ENCODE measurements at regions not wholly inside any gene's neighbourhood (a gene's known extent, or its start where the extent isn't known, plus 50 kb on each side); places are given as distances from the start of the nearest gene placed in this dataset.

DNA sequence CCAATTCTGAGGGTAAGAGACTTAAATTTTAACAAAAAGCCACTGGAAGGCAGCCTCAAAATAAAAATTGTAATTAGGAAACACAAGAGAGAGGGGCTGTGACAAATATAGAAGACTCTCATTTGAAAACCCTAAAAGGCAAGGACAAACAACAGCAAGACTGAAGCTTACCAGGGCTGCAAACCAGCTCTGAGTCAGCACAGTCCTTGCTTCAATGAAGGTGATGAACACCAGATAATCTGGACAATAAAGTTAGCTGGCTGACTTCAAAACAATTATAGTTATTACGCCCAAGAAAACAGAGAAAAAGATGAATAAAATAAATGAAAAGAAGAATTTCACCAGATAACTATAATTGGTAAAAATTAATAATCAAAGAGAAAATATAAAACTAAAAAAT is 149.3 kb upstream of the NSMCE3 start:
- Histone ChIP-seq H3K27me3 (ENCODE audit: control insufficient read depth in 1 of 2, insufficient read depth in 2 of 2, low read length in 2 of 2) (no peaks in the 10 kb centered on the region), H3K27ac (ENCODE audit: low read depth in 2 of 2, low read length in 1 of 2) (no peak overlapping the region), H3K4me3 (ENCODE audit: low read depth in 1 of 2, low read length in 2 of 2) (no peak overlapping the region), H3K36me3 (ENCODE audit: control insufficient read depth in 2 of 2, insufficient read depth in 2 of 2, low read length in 1 of 2) (no peaks in the 10 kb centered on the region), H3K4me1 (ENCODE audit: control insufficient read depth in 2 of 2, insufficient read depth in 2 of 2, low read length in 1 of 2) (no peaks in the 10 kb centered on the region), H3K9me3 (ENCODE audit: control insufficient read depth in 2 of 2, insufficient read depth in 1 of 2, low read depth in 1 of 2, low read length in 1 of 2) (no peaks in the 10 kb centered on the region)
- 89 to 98% methylated on average over 1 of the region's 1 CpG for WGBS, 2 donors

DNA sequence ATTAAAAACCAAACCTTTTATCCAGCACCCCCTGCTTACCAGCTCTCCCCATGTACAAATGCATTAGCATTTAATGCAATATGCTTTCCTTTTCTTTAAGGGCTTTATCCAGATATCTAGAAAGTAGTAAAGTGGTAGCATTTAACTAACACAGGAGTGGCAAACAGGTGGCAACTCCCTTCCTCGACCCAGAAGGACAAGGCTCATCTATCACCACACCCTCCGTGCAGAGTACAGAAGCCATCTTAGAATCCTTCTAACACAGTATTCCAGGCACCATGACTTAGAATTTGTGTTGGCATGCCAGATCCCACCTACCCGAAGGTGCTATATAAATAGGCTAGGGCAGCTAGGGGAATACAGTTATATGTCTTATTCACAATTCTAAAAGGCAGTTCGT is 148.6 kb upstream of the NSMCE3 start:
- H3K36me3 ChIP-seq (ENCODE audit: control insufficient read depth in 2 of 2, insufficient read depth in 2 of 2, low read length in 1 of 2) = no peaks in the 10 kb centered on the region
- no peaks in the 10 kb centered on the region for H3K27me3 ChIP-seq (ENCODE audit: control insufficient read depth in 1 of 2, insufficient read depth in 2 of 2, low read length in 2 of 2)
- no peak overlapping the region for H3K4me3 ChIP-seq (ENCODE audit: low read depth in 1 of 2, low read length in 2 of 2)
- no peak overlapping the region for H3K27ac ChIP-seq (ENCODE audit: low read depth in 2 of 2, low read length in 1 of 2)
- no peaks in the 10 kb centered on the region for H3K9me3 ChIP-seq (ENCODE audit: control insufficient read depth in 2 of 2, insufficient read depth in 1 of 2, low read depth in 1 of 2, low read length in 1 of 2)
- WGBS, 2 donors = 85 to 86% methylated on average over 4 of the region's 4 CpGs
- H3K4me1 ChIP-seq (ENCODE audit: control insufficient read depth in 2 of 2, insufficient read depth in 2 of 2, low read length in 1 of 2) = no peaks in the 10 kb centered on the region

DNA sequence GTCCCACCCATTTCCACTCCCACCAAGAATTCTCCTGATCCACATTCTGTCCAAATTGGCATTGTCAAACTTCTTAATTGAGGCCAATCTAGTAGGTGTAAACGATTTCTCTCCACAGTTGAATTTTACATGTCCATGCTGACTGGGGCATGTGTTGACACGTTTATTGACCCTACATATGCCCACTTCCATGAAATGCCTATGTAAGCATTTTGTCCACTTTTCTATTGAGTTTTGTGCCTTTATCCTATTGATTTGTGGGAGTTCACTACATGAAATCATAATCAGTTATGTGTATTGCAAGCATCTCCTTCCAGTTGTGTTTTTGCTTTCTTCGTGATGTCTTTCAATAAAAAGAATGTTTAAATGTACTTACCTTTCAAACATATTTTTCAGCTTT is 141.7 kb upstream of the NSMCE3 start:
- Histone ChIP-seq H3K4me1 (ENCODE audit: control insufficient read depth in 2 of 2, insufficient read depth in 2 of 2, low read length in 1 of 2) (no peaks in the 10 kb centered on the region), H3K4me3 (ENCODE audit: low read depth in 1 of 2, low read length in 2 of 2) (no peak overlapping the region), H3K27me3 (ENCODE audit: control insufficient read depth in 1 of 2, insufficient read depth in 2 of 2, low read length in 2 of 2) (no peaks in the 10 kb centered on the region), H3K36me3 (ENCODE audit: control insufficient read depth in 2 of 2, insufficient read depth in 2 of 2, low read length in 1 of 2) (no peaks in the 10 kb centered on the region), H3K27ac (ENCODE audit: low read depth in 2 of 2, low read length in 1 of 2) (no peak overlapping the region), H3K9me3 (ENCODE audit: control insufficient read depth in 2 of 2, insufficient read depth in 1 of 2, low read depth in 1 of 2, low read length in 1 of 2) (no peaks in the 10 kb centered on the region)
- WGBS, 2 donors = 75 to 77% methylated on average over 3 of the region's 3 CpGs

DNA sequence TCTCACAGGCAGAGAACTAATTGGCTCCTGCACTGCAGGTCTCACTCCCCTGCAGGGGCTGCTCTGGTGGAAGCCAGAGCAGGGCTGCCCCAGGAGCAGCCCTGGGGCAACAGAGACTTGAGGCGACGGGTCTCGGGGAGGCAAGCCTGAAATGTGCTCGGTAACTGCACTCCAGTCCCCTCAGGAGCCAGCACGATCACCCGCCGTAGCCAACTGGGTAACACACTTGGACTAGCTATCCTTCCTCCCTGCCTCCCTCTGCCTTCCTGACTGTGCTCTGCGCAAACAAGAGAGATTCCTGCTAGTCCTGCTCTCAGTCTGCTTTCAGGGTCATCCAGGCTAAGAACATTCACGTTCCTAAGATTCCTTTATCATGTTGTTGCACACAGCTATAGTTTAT is 140.7 kb upstream of the NSMCE3 start:
- Histone ChIP-seq H3K4me3 (ENCODE audit: low read depth in 1 of 2, low read length in 2 of 2) (no peak overlapping the region), H3K27ac (ENCODE audit: low read depth in 2 of 2, low read length in 1 of 2) (no peak overlapping the region), H3K4me1 (ENCODE audit: control insufficient read depth in 2 of 2, insufficient read depth in 2 of 2, low read length in 1 of 2) (no peaks in the 10 kb centered on the region), H3K36me3 (ENCODE audit: control insufficient read depth in 2 of 2, insufficient read depth in 2 of 2, low read length in 1 of 2) (no peaks in the 10 kb centered on the region), H3K9me3 (ENCODE audit: control insufficient read depth in 2 of 2, insufficient read depth in 1 of 2, low read depth in 1 of 2, low read length in 1 of 2) (no peaks in the 10 kb centered on the region), H3K27me3 (ENCODE audit: control insufficient read depth in 1 of 2, insufficient read depth in 2 of 2, low read length in 2 of 2) (no peaks in the 10 kb centered on the region)
- 52 to 54% methylated on average over 9 of the region's 9 CpGs for WGBS, 2 donors

DNA sequence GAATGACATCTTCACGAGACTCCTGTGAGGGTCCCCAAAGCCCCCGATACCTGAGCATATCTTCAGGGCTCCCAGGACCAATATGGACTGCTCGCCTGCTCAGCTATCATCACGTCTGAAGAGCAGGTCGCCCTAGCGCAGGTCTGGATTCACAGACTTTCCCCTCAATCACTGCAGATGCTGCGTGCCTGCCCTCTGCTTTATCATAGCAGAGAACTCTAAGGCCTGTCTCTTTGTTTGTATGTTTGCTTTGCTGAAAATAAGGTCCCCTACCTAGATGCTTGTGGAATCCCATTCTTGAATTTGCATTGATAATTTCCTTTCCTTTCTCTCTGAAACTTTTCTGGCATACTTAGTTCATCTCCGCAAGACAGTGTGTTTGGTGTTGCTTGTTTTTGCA is 140.3 kb upstream of the NSMCE3 start:
- no peaks in the 10 kb centered on the region for H3K4me1 ChIP-seq (ENCODE audit: control insufficient read depth in 2 of 2, insufficient read depth in 2 of 2, low read length in 1 of 2)
- H3K36me3 ChIP-seq (ENCODE audit: control insufficient read depth in 2 of 2, insufficient read depth in 2 of 2, low read length in 1 of 2) = no peaks in the 10 kb centered on the region
- no peak overlapping the region for H3K27ac ChIP-seq (ENCODE audit: low read depth in 2 of 2, low read length in 1 of 2)
- H3K4me3 ChIP-seq (ENCODE audit: low read depth in 1 of 2, low read length in 2 of 2) = no peak overlapping the region
- no peaks in the 10 kb centered on the region for H3K9me3 ChIP-seq (ENCODE audit: control insufficient read depth in 2 of 2, insufficient read depth in 1 of 2, low read depth in 1 of 2, low read length in 1 of 2)
- WGBS, 2 donors = 71 to 73% methylated on average over 8 of the region's 8 CpGs
- no peaks in the 10 kb centered on the region for H3K27me3 ChIP-seq (ENCODE audit: control insufficient read depth in 1 of 2, insufficient read depth in 2 of 2, low read length in 2 of 2)

DNA sequence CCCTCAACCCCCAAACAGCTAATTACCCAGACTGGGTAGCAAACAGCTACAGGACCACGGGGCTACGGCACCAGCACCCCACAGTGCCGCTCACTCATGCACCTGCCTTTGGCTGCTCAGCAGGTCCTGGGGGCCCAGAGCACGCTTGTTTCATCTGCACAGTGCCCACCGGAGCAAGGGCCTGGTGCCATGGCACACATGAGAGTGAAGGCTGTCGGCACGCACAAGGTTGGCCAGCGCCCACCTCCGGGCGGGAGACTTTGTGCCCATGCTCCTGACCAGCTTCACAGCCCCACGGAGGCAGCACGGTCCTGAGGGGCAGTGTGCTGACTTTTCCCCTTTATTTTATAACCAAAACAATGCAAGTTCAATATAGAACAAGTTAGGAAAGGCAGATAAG is 135.9 kb upstream of the NSMCE3 start:
- no peak overlapping the region for H3K27ac ChIP-seq (ENCODE audit: low read depth in 2 of 2, low read length in 1 of 2)
- 84 to 88% methylated on average over 12 of the region's 12 CpGs for WGBS, 2 donors
- no peaks in the 10 kb centered on the region for H3K36me3 ChIP-seq (ENCODE audit: control insufficient read depth in 2 of 2, insufficient read depth in 2 of 2, low read length in 1 of 2)
- H3K4me1 ChIP-seq (ENCODE audit: control insufficient read depth in 2 of 2, insufficient read depth in 2 of 2, low read length in 1 of 2) = no peaks in the 10 kb centered on the region
- no peaks in the 10 kb centered on the region for H3K27me3 ChIP-seq (ENCODE audit: control insufficient read depth in 1 of 2, insufficient read depth in 2 of 2, low read length in 2 of 2)
- no peaks in the 10 kb centered on the region for H3K9me3 ChIP-seq (ENCODE audit: control insufficient read depth in 2 of 2, insufficient read depth in 1 of 2, low read depth in 1 of 2, low read length in 1 of 2)
- no peak overlapping the region for H3K4me3 ChIP-seq (ENCODE audit: low read depth in 1 of 2, low read length in 2 of 2)

DNA sequence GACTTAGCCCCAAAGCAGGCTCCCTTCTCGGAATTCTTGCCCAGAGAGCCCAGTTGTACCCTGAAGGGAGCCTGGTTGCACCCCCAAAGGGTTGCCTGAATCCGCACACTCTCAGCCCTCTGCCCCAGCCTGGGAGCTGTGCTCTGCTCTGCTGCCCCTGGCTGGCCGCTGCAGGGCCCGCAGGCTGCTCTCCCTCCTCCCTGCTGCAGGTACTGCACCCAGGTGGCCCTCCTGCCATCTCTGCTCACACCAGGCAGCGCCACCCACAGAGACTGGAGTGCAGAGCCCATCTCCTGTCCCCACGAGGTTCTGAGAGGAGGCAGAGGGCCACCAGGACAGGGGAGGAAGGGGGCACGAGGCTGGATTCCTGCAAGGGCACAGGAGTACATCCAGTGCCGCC is 134.2 kb upstream of the NSMCE3 start:
- Histone ChIP-seq H3K4me3 (ENCODE audit: low read depth in 1 of 2, low read length in 2 of 2) (no peak overlapping the region), H3K36me3 (ENCODE audit: control insufficient read depth in 2 of 2, insufficient read depth in 2 of 2, low read length in 1 of 2) (no peaks in the 10 kb centered on the region), H3K9me3 (ENCODE audit: control insufficient read depth in 2 of 2, insufficient read depth in 1 of 2, low read depth in 1 of 2, low read length in 1 of 2) (no peaks in the 10 kb centered on the region), H3K4me1 (ENCODE audit: control insufficient read depth in 2 of 2, insufficient read depth in 2 of 2, low read length in 1 of 2) (no peaks in the 10 kb centered on the region), H3K27ac (ENCODE audit: low read depth in 2 of 2, low read length in 1 of 2) (no peak overlapping the region), H3K27me3 (ENCODE audit: control insufficient read depth in 1 of 2, insufficient read depth in 2 of 2, low read length in 2 of 2) (no peaks in the 10 kb centered on the region)
- 47 to 53% methylated on average over 8 of the region's 8 CpGs for WGBS, 2 donors

DNA sequence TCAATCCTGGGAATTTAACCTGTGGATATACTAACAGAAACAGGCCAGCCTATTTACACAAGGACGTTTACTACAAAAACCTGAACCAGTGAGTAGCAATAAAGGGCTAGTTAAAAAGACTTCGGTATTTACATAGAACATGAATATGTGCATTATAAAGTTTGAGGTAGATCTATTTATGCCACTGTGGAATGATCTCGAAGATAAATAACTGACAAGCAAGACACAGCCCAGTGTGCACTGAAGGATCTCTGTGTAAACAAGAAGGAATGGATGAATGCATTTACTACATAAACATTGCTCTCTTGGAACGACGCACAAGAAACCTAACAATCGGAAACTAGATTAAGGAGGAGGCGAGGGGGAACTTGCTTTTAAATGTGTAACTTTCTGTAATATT is 132.0 kb upstream of the NSMCE3 start:
- Histone ChIP-seq H3K4me1 (ENCODE audit: control insufficient read depth in 2 of 2, insufficient read depth in 2 of 2, low read length in 1 of 2) (no peaks in the 10 kb centered on the region), H3K27me3 (ENCODE audit: control insufficient read depth in 1 of 2, insufficient read depth in 2 of 2, low read length in 2 of 2) (no peaks in the 10 kb centered on the region), H3K9me3 (ENCODE audit: control insufficient read depth in 2 of 2, insufficient read depth in 1 of 2, low read depth in 1 of 2, low read length in 1 of 2) (no peaks in the 10 kb centered on the region), H3K4me3 (ENCODE audit: low read depth in 1 of 2, low read length in 2 of 2) (no peak overlapping the region), H3K27ac (ENCODE audit: low read depth in 2 of 2, low read length in 1 of 2) (no peak overlapping the region), H3K36me3 (ENCODE audit: control insufficient read depth in 2 of 2, insufficient read depth in 2 of 2, low read length in 1 of 2) (no peaks in the 10 kb centered on the region)
- 28 to 40% methylated on average over 7 of the region's 7 CpGs for WGBS, 2 donors

DNA sequence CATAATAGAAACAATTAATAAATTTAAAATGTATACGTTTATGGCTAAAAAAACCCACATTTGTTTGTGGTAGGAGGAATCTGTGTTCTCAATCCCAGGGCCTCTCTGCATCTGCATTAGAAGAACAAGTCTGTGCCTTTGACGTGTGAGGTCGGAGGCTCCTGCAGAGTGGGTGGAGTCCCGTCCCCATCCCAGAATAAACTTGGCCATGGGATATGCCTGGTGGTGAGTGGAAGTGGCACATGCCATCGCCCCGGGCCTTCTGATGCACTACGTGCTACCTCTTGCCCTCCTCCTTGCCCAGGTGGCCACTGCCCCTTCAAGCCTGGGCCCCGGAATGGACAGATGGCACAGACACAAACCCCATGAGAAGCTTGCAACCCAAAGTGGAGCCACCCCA is 131.1 kb upstream of the NSMCE3 start:
- 71 to 73% methylated on average over 8 of the region's 8 CpGs for WGBS, 2 donors
- H3K36me3 ChIP-seq (ENCODE audit: control insufficient read depth in 2 of 2, insufficient read depth in 2 of 2, low read length in 1 of 2) = no peaks in the 10 kb centered on the region

DNA sequence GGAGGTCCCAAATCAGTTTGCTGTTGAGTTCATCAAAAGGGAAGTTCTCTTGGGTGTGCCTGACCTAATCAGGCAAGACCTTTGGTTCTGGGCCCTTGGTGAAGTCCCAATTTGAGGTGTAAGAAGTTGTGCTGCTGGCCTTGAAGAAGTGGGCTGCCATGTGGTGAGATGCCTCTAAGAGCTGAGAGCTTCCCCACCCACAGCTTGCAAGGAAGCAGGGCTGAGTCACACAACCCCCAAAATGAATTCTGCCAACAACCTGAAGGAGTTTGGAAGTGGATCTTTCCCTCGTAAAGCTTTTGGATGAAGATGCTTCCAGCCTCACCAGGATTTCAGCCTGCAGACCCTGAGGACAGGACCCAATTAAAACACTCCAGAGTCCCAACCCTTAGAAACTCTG is 129.3 kb upstream of the NSMCE3 start:
- H3K4me1 ChIP-seq (ENCODE audit: control insufficient read depth in 2 of 2, insufficient read depth in 2 of 2, low read length in 1 of 2) = no peaks in the 10 kb centered on the region
- H3K36me3 ChIP-seq (ENCODE audit: control insufficient read depth in 2 of 2, insufficient read depth in 2 of 2, low read length in 1 of 2) = no peaks in the 10 kb centered on the region
- H3K27me3 ChIP-seq (ENCODE audit: control insufficient read depth in 1 of 2, insufficient read depth in 2 of 2, low read length in 2 of 2) = no peaks in the 10 kb centered on the region
- 55 to 91% methylated on average over 1 of the region's 1 CpG for WGBS, 2 donors
- no peak overlapping the region for H3K4me3 ChIP-seq (ENCODE audit: low read depth in 1 of 2, low read length in 2 of 2)
- H3K9me3 ChIP-seq (ENCODE audit: control insufficient read depth in 2 of 2, insufficient read depth in 1 of 2, low read depth in 1 of 2, low read length in 1 of 2) = no peaks in the 10 kb centered on the region
- H3K27ac ChIP-seq (ENCODE audit: low read depth in 2 of 2, low read length in 1 of 2) = no peak overlapping the region

More for the DNA sequence above, 131.1 kb upstream of the NSMCE3 start:
- Histone ChIP-seq H3K27ac (ENCODE audit: low read depth in 2 of 2, low read length in 1 of 2) (no peak overlapping the region), H3K4me1 (ENCODE audit: control insufficient read depth in 2 of 2, insufficient read depth in 2 of 2, low read length in 1 of 2) (no peaks in the 10 kb centered on the region), H3K4me3 (ENCODE audit: low read depth in 1 of 2, low read length in 2 of 2) (no peak overlapping the region), H3K27me3 (ENCODE audit: control insufficient read depth in 1 of 2, insufficient read depth in 2 of 2, low read length in 2 of 2) (no peaks in the 10 kb centered on the region), H3K9me3 (ENCODE audit: control insufficient read depth in 2 of 2, insufficient read depth in 1 of 2, low read depth in 1 of 2, low read length in 1 of 2) (no peaks in the 10 kb centered on the region)

Data from esophagus (tissue), 2 donors.